ENCODE measurements at regions not wholly inside any gene's neighbourhood (a gene's known extent, or its start where the extent isn't known, plus 50 kb on each side); places are given as distances from the start of the nearest gene placed in this dataset.
A peak's percentile ranks its signal among the peaks of the same experiment; 100 is the strongest.
"Not testable (repeated sequence)": the region's sequence is repeated elsewhere in the genome, so short reads cannot be mapped to it uniquely, and the experiment has no call there.

DNA sequence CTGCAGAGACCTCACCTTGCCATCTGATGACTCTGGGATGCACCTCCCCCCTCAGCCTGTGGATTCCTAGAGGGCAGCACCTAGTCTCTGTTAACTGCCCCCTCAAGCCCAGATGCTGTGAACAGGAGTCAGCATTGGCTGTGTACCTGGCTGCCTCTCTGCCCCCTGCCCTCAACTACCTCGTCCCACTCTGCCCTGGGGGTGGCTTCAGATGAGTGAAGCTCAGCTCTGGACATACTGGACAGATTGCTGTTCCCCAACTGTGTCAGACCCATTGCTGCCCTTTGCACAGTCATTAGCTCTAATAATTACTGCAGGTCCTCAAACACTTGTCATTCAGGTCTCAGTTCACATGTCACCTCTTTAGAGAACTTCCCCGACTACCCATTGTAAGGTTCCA lies 182.1 kb upstream of the TSHZ3 start:
- no peak for DNase-seq

DNA sequence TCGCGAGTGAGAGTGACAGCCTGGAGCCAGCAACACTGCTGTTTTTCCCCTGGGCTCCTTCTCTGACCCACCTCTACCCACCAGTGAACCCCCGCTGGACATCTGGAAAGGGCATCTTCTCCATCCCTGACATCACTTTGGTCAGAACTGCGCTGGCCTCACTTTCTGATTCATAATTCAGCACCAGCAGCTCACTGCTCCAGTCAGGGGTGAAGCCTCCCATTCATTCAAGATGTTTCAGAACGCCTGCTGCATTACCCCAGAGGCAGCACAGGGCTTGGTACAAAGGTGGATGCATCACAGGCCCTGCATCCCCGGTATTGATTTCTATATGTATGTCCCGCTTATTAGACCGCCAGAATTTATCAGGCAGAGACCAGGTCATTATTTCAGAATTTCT lies 182.8 kb upstream of the TSHZ3 start:
- no peak for DNase-seq

DNA sequence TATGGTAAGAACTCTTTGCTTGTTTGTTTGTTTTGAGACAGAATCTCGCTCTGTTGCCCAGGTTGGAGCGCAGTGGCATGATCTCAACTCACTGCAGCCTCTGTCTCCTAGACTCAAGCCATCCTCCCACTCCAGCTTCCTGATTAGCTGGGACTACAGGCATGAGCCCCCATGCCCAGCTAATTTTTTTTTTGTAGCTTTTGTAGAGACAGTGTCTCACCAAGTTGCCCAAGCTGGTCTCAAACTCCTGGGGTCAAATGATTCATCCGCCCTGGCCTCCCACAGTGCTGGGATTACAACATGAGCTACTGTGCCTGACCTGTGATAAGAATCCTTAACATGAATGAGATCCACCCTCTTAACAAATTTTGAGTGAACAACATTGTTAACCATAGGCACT lies 183.9 kb upstream of the TSHZ3 start:
- DNase-seq: no peak

DNA sequence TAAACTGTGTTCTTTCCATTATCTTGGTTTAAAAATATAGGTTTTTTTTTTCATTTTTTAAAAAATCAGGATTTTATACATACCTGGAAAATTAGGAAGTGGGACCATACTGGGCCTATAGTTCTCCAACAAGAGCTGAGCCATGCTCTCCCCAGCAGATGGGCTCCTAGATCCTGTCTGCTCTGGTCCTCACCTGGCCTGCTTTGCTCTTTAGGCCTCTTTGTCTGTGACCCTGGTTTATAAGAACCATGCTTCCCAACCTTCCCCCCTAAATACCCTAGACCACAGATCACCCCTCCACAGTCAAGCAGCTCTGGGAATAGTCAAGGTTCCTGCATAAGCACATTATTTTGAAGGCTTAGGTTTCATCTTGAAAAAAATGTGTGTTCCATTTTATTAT lies 185.0 kb upstream of the TSHZ3 start:
- no peak for DNase-seq

DNA sequence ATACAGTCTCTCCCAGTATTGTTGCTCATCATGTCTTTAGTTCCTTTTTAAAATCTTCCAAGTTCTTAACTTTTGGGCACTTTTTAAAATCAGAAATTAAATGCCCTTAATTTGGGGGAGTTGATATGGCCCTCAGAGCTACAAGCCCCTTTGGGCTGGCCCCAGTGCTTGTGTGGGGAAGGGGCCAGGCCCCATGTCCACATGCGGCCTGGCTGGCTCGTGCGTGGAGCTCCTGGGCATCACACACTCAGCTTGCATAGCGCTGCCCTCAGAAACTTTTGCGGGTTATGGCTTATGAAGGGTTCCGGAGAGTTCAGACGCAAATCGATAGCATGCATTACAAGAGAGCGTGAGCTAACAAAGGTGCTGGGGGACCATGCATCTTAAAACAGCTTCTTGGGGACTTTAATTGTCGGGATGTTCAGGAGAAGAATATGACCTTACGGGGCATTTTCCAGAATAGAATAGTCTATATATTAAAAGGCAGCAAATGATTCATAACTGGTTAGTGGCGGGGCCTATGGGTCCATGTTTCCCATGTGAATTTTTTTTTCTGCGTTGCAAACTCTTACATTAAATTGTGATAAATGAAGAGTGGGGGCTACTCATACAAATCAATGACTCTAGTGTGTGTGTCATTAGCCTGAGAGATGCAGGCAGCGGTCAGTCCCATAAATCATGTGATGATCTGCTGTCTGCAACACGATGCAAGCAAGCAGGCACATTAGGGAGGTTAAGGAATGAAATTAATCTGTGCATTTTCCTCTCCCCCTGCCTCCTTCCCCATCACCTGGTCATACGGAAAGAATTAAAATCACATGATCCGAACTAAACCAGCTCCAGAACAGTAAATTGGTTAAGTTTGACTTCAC lies 185.8 kb upstream of the TSHZ3 start:
- no peak for DNase-seq

DNA sequence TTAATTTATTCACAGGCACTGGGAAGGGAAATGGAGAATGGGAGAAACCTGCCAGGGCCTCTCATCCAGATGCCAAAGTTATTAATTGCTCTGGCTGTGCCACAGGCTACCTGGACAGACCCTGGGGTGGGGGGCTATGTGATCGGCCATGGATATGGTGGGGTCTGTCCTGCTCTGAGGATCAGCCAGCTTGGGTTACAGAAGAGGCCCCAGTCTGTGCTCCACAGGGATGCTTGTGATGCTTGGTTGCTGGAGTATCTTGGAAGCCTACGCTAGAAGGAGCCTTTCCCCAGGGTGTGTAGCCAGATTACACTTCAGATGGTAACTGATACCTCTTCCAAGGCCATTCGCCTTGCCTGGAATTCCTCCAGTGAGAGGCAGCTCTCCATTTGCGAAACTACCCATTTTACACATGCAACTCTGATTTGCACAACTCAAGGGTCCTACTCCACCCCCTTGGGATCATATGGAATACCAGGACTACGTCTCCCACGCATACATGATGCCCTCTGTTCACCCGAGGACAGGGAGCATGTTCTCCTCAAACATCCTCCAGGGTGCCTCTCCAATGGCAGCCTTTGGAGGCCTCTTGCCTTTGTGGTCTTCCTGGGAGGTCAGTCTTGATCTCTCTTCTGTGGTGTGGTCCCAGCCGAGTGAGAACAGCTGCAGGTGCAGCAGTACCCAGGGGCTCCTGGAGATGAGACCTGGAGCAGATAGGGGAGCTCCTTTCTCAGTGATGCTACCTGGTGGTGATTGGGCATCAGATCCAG lies 186.6 kb upstream of the TSHZ3 start:
- DNase-seq: no peak

DNA sequence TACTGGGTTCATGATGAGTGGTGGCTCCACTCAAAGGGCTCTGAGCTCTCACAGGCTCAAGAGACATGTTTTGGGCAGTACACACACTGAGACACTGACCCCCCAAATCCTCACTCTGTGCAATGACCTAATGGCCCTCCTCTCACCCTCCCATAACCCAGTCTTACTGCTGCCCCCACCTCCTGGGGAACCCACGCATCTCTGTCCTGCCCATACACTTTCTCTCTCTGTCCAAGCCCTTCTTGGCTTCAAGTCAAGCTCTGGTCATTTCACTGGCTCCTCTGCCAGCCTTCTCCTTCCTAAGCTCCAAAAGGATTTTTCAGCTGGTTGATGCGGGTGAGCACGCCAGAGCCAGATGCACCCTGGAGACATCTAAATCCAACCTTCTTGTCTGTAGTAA lies 187.9 kb upstream of the TSHZ3 start:
- no peak for DNase-seq

DNA sequence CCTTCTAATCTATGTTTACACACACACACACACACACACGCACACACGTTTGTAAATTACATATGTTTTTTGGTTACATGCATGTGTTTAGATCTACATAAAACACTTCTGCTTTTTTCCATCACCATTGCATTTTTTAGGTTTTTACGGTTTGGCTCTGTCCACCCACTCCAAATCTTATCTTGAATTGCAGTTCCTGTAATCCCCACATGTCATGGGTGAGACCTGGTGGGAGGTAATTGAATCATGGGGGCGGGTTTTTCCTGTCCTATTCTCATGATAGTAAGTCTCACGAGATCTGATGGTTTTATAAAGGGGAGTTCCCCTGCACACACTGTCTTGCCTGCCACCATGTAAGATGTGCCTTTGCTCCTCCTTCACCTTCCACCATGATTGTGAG lies 188.7 kb upstream of the TSHZ3 start:
- not testable (repeated sequence) for DNase-seq

DNA sequence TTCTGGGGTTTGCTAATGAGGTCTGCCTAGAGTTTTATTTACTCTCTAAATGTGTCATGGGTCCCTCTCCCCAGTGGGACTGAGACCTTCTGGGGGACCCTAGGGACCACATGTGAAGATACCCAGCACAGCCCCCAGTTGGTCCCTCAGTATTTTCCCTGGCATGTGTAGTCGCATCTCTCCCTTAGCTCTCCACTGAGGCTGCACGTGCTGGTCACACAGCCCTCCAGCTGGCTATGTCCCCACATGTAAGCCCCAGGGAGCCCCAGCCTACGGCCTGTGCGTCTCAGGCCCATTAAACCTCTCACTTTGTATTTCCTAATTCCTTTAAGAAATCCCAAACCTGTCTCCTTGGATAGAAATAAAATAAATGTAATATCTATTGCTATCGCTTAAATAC lies 189.6 kb upstream of the TSHZ3 start:
- DNase-seq: no peak

DNA sequence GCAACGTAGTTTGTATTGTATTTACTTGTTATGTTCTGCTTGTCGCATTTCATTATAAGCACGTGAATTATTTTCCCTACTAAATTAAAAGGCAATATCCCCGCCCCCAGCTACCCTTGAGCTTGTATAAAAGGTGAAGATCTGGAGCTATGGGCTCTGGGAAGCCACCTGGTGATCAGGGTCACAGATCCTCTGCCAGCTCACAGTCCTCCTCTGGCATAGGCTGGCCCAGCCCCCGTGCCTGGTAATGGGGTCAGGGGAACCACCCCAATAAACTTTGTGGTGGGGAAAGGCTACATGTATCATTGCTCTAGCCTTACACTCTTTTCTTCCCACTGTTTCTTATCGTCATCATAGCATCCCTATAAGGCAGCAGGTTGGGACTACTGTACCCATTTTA lies 190.2 kb upstream of the TSHZ3 start:
- no peak for DNase-seq

DNA sequence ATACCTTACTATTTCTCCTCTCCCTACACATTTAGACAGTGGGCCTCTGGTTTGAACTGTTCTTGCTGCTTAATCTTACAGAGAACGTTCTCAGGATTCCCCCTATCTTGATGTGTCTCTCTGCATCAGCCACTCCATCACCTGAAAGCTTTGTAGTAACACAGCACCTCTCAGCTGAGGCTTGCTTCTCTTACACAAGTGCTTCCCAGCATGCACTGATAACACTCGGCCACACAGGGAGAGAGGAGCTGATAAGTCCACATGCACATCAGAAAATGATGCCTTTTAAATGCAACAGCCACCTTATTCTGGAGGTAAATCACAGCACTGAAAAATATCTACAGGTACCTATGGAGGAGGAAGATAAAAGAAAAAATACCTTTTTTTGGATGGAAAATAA lies 192.2 kb upstream of the TSHZ3 start:
- DNase-seq: no peak

DNA sequence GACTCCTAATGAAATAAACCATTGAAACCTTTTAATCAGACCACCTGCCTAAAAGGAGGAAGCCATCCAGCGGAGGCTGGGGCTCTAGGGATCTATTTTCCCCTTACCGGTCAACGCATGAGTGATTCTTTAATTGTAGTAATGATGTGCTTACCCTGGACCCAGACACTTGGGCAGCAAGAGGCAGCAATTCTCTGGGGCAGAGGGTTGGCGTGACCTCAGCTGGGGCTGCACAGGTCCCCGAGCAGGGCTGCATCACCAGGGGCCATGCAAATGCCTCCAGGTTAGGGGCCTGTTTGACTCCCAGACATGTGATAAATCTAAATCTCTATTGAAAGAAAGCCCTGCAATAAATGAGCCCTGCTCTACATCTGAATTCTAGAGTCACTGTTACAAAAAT lies 194.2 kb upstream of the TSHZ3 start:
- no peak for DNase-seq

DNA sequence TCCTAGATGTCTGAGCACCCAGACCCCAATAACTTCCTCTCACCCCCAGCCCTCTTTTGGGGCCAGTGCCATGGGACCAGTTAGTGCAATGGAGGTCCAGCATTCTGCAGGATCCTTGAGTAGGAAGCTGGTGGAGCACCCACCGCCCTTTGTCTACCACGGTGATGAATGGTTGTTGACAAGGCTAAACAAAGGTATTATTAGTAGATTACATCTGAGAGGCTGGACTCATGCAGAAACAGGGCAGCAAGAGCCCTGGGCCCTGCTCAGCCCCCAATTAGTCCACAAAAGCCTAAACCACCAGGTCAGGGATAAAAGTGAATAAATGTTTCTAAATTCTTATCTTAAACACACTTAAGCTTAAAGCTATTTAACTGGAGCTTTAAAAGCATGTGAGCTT lies 196.5 kb upstream of the TSHZ3 start:
- DNase-seq: no peak

DNA sequence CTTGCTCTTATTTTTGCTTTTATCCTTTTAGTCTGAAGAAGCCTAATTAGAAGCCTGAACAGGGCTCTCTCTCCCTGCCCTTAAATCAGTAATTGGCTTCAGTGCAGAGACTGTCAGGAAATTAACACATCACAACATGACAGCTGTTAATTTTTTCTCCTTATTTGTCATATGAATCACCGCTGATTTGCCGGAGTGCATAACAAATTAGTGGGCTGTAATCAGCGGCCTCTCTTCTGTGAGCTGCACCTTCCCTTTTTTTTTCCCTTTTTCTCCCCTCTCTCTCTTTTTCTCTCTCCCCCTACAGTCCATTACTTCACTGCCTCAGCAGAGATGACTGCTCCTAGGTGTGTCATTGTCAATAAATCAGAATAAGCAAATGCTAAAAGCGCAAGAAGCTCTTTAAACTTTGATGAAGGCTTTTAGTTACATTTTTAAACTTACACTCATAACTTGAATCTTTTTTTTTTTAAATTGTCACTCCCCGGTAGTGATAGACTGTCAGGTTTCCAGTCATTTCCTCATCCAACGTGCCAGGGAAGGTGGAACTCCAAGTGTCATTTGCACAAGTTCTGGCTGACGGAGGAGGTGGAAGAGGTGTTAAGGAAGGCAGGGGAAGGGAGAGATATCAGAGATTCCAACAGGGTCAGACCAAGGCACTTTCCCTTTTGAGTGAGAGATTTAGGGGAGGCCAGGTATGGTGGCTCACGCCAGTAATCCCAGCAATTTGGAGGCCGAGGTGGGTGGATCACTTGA lies 197.1 kb upstream of the TSHZ3 start:
- no peak for DNase-seq

DNA sequence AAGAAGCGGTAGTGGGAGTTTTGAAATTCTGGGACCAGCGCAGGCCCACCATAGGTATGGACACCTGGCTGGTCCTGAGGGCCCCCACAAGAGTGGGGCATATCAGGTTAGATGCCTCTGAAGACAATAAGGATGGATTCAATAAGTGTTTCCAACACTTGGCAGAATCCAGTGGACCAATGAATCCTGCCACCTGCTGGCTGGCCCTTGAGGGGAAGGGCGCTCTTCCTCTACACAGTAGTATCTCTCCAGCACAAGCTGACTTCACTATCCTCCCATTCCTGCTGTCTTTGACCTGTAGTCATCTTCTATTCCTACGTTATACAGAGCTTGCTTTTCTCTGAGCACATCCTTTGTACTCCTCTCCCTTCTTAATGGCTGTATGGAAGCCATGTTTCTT lies 199.7 kb upstream of the TSHZ3 start:
- peak; percentile 36 for DNase-seq

DNA sequence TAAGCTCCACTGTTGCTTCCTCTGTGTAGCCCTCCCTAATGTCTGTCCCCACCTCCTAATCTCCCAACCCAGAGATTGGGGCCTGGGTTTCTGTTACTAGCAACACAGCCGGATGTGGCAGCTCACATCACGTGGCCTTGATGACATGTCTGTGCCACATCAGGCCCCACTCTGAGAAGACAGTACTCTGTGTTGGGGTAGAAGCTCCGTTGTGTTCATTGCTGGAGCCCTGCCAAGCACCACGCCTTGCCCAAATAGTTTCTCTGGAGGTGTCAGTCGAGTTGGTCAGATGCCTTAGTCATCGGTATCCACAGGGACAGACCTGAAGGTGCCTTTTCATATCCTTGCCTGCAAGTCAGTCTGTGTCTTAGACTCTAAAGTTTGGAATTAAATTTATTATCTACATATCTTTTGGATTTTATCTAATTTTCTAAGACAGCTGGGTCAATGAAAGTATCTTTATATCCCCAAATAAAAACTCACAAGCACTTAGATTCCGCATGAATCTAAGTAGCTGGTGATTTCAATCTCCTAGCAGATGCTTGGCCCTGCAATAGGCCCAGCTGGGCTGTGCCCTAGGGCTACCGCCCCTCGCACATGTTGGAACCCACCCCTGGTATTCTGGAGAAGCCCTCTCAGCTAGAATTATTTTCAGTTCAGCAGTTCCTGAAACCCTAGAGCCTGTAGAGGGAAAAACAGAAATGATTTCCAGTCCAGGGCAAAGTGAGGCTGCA lies 204.0 kb upstream of the TSHZ3 start:
- no peak for DNase-seq

DNA sequence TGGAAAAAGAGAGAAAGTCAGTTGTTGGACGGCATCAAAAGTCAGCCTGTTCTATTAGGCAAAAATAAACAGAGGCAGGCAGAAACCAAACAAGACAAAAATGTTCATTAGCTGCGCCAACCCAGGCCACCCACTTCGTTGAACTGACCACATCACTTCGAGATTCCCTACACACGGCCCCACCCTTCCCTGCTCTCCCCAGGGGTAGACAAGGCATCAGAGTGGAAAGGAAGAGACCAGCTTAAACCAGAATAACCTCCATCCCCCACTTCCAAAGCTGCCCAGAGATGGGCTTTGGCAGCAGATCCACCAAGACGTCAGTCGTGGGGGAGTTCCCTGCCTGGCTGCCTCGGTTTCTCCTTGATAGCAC lies 204.6 kb upstream of the TSHZ3 start:
- DNase-seq: no peak

DNA sequence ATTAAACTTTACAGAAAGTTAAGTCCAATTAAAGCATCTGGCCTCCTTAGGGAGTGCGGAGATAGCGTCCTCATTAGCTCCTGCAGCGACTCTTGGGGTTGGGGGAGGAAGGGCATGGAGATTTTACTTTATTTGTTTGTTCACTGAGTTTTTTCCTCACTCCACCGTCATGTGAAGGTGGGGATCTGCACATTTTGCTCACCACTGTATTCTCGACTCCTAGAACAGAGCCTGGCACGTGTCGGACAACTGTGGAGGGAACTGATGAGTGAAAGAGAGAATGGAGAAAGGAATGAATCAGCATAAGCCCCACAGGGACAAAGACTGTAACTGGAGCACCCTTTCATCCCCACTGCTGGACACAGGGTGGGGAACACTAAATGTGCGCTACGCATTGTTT lies 205.1 kb upstream of the TSHZ3 start:
- DNase-seq: no peak

DNA sequence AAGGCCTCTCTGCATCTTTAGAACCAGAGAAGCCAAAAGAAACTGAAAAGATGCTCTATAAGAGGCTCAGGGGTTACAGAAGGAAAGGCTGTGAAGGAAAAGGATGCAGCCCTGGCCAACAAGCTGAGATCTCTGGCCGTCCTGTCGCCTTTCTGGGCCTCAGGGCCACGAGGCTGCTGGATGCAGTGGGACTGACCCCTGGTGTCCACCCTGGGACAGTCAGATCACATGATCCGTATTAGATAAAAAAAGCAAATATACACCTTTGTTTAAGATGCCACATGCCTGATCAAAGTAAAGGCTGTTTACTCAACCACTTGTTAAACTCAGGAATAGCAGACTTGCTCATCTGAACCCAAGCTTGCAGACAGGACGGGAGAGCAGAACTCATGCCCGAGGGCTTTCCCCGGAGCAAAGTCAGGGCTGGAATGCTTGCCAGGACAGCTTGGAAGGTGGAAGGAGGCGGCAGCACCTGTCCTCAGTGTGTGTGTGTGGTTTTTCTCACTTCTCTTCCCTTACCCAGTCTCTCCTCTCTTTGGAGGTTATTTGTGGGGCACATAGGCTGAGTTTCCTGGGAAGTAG lies 206.5 kb upstream of the TSHZ3 start:
- DNase-seq: no peak

DNA sequence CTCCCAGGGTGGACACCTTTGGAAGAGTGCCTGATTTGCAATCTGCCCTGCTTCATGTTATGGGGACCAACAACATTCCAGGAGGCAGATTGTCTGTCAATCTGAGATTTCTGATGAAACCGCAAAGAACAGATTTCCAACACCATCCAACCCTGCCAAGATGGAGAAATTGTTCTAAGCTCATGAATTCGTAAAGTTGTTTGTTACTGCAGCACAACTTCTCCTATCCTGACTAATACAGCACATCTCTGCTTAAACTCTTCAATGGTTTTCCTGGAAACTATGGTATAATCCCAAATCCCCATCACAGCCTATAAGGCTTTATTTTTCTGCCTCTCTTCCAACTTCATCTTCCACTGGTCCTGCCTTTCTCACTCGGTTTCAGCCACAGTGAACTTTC lies 210.3 kb upstream of the TSHZ3 start:
- no peak for DNase-seq

DNA sequence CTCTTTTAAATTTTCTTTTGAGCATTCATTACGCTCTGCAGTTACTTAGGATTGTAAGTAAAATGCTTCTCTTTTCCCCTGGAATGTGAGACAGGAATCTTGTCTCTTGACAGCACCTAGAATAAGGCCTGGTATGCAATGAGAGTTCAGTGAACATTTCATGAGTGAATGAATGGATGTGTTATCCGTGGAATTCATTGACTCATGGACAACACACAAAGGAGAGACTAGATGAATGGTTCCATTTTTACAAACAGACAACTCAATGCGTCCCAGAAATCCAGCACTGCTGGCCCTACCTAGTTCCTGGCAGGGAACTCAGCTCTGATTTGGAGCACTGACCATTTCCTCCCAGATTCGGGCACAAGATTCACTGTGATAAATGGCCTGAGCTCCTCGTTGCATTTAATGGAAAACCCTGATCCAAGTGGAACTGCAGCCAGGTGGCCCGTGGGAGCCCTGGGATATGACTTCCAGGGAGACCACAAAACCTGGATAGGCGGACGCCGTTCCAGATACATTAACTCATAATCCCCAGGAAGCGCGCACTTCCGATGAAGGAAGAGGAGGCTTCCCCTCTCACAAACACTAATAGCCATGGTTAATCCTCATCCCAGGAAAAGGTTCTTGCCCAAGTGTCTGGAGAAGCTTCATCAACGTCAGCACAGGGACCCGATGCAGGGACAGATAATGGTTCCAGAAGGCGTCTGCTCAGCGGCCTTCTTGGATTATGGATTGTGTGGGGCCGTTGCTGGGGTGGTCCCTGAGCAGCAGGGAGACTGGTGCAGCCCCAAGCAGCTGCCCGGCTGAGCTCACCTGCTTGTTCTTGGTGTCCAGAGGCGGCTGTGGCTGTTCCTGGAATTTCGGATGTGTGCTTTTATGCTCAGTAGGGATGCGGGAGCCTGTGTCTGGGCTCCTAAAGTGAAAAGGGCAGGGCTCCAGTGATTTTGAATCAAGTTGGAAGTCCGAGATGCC lies 211.1 kb upstream of the TSHZ3 start:
- no peak for DNase-seq

Measured in fibroblast of skin of scalp (primary cell).